Astrocyte (in vitro differentiated cells and primary cell): ENCODE measurements at regions not wholly inside any gene's neighbourhood (a gene's known extent, or its start where the extent isn't known, plus 50 kb on each side); places are given as distances from the start of the nearest gene placed in this dataset.

Experiments
- EZH2 ChIP-seq: IDR thresholded peaks from 2 replicates; pipeline ENCODE4 v1.6.1; 2012; ENCODE audit warnings: mild to moderate bottlenecking, low read length, inconsistent platforms; ENCODE audit not compliant: insufficient read depth
- TF ChIP-seq, protein P1 (sequence below): IDR thresholded peaks from 2 replicates; pipeline ENCODE4 v1.5.1; 2011; ENCODE audit warnings: low read depth, mild to moderate bottlenecking, inconsistent platforms, low read length, moderate library complexity; ENCODE audit not compliant: insufficient read depth

- TF ChIP-seq, protein P1, sequence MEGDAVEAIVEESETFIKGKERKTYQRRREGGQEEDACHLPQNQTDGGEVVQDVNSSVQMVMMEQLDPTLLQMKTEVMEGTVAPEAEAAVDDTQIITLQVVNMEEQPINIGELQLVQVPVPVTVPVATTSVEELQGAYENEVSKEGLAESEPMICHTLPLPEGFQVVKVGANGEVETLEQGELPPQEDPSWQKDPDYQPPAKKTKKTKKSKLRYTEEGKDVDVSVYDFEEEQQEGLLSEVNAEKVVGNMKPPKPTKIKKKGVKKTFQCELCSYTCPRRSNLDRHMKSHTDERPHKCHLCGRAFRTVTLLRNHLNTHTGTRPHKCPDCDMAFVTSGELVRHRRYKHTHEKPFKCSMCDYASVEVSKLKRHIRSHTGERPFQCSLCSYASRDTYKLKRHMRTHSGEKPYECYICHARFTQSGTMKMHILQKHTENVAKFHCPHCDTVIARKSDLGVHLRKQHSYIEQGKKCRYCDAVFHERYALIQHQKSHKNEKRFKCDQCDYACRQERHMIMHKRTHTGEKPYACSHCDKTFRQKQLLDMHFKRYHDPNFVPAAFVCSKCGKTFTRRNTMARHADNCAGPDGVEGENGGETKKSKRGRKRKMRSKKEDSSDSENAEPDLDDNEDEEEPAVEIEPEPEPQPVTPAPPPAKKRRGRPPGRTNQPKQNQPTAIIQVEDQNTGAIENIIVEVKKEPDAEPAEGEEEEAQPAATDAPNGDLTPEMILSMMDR: no peak
- TF ChIP-seq EZH2: no peak
Measured at GRCh38 chr2:102999958-103000357, 238.1 kb downstream of the TMEM182 start.
